Left lung (tissue), 4 donors: ENCODE measurements at regions not wholly inside any gene's neighbourhood (a gene's known extent, or its start where the extent isn't known, plus 50 kb on each side); places are given as distances from the start of the nearest gene placed in this dataset.

Experiments used
- ATAC-seq: fragments of 200-7000 bp; cut with Tn5 transposase; one replicate; pipeline ENCODE4 v1.9.1; 2020; ENCODE audit warnings: moderate library complexity
- DNase-seq, 4 donors: peaks; one replicate each; pipeline ENCODE4 v3.0.0-alpha.2; 2013 to 2020
- H3K27ac ChIP-seq, 2 donors: fragments of 200-600 bp; sonication (generic) in 1 of 2; one replicate each; pipeline versions ENCODE4 v1.5.0 to v1.8.0; 2020 to 2021
- H3K27me3 ChIP-seq, 2 donors: fragments of 200-600 bp; sonication (generic) in 1 of 2; one replicate each; pipeline versions ENCODE4 v1.5.0 to v1.8.0; 2020 to 2021
- H3K36me3 ChIP-seq, 2 donors: fragments of 200-600 bp; sonication (generic) in 1 of 2; one replicate each; pipeline versions ENCODE4 v1.5.0 to v1.8.0; 2020 to 2021
- H3K4me1 ChIP-seq, 2 donors: fragments of 200-600 bp; one replicate each; pipeline ENCODE4 v1.8.0; 2021
- H3K4me3 ChIP-seq, 2 donors: fragments of 200-600 bp; sonication (generic) in 1 of 2; one replicate each; pipeline versions ENCODE4 v1.5.0 to v1.8.0; 2020 to 2021; ENCODE audit warnings: mild to moderate bottlenecking in 1 of 2
- H3K9me3 ChIP-seq, 2 donors: fragments of 200-600 bp; sonication (generic) in 1 of 2; one replicate each; pipeline versions ENCODE4 v1.5.0 to v1.8.0; 2020 to 2021
- CTCF ChIP-seq, 2 donors: fragments of 200-600 bp; sonication (generic) in 1 of 2; IDR thresholded peaks; one replicate each; pipeline versions ENCODE4 v1.5.0 to v1.8.0; 2021; ENCODE audit warnings: antibody characterized with exemption in 2 of 2
- intact Hi-C, 2 donors: fragments of 100-400 bp; cut with DNase I; formaldehyde crosslinking; loops; one replicate each; pipeline versions ENCODE4 v1.11.2 to v1.14.2; 2022
- donor health status: DM: no; HTN: yes; CAD: no.
- donor health status: DM: no; HTN: no; CAD: no.

- no peak overlapping the region for H3K27ac ChIP-seq
- no peak overlapping the region for H3K4me3 ChIP-seq
- ATAC-seq, result no peak
- intact Hi-C loops, result no loop called here
- no peak for DNase-seq
- H3K4me1 ChIP-seq, result no peaks in the 10 kb centered on the region
- no peaks in the 10 kb centered on the region for H3K36me3 ChIP-seq
- no peak for TF ChIP-seq CTCF (IDR thresholded peaks at IDR 0.05)
- H3K9me3 ChIP-seq, result peaks cover 0 to 2% of the 10 kb centered on the region in 2 donors
- H3K27me3 ChIP-seq, result no peaks in the 10 kb centered on the region
Measured at GRCh38 chr6:9095729-9096128, 660.4 kb upstream of the SLC35B3 start.

- H3K4me3 ChIP-seq, result no peak overlapping the region
- H3K4me1 ChIP-seq, result no peaks in the 10 kb centered on the region
- intact Hi-C loops, result no loop called here
- no peak for ATAC-seq
- H3K27ac ChIP-seq, result no peak overlapping the region
- DNase-seq, result no peak
- no peak for TF ChIP-seq CTCF (IDR thresholded peaks at IDR 0.05)
- no peaks in the 10 kb centered on the region for H3K36me3 ChIP-seq
- H3K9me3 ChIP-seq, result peaks cover 0 to 2% of the 10 kb centered on the region in 2 donors
- no peaks in the 10 kb centered on the region for H3K27me3 ChIP-seq
Measured at GRCh38 chr6:9095137-9095536, 659.8 kb upstream of the SLC35B3 start.

- Histone ChIP-seq H3K36me3 (no peaks in the 10 kb centered on the region), H3K4me1 (no peaks in the 10 kb centered on the region), H3K9me3 (no peaks in the 10 kb centered on the region), H3K27me3 (no peaks in the 10 kb centered on the region), H3K4me3 (no peak overlapping the region), H3K27ac (no peak overlapping the region)
- ATAC-seq (no peak), DNase-seq (no peak)
- TF ChIP-seq CTCF (IDR thresholded peaks at IDR 0.05), result no peak
- intact Hi-C loops, result no loop called here
Measured at GRCh38 chr6:9089724-9090123, 654.4 kb upstream of the SLC35B3 start.

GRCh38 chr6:9087470-9087869, 652.1 kb upstream of the SLC35B3 start:
- Histone ChIP-seq H3K4me3 (no peak overlapping the region), H3K4me1 (no peaks in the 10 kb centered on the region), H3K27ac (no peak overlapping the region), H3K9me3 (no peaks in the 10 kb centered on the region), H3K27me3 (no peaks in the 10 kb centered on the region), H3K36me3 (no peaks in the 10 kb centered on the region)
- ATAC-seq, result no peak
- intact Hi-C loops, result no loop called here
- DNase-seq, result no peak
- TF ChIP-seq CTCF (IDR thresholded peaks at IDR 0.05), result no peak

- no peak overlapping the region for H3K4me3 ChIP-seq
- ATAC-seq, result no peak
- TF ChIP-seq CTCF (IDR thresholded peaks at IDR 0.05), result no peak
- H3K27me3 ChIP-seq, result no peaks in the 10 kb centered on the region
- H3K4me1 ChIP-seq, result no peaks in the 10 kb centered on the region
- no peaks in the 10 kb centered on the region for H3K36me3 ChIP-seq
- intact Hi-C loops, result no loop called here
- DNase-seq, result no peak
- no peaks in the 10 kb centered on the region for H3K9me3 ChIP-seq
- H3K27ac ChIP-seq, result no peak overlapping the region
Measured at GRCh38 chr6:9086331-9086730, 651.0 kb upstream of the SLC35B3 start.
